ENCODE measurements at regions not wholly inside any gene's neighbourhood (a gene's known extent, or its start where the extent isn't known, plus 50 kb on each side); places are given as distances from the start of the nearest gene placed in this dataset.
"Not testable (repeated sequence)": the region's sequence is repeated elsewhere in the genome, so short reads cannot be mapped to it uniquely, and the experiment has no call there.

- Histone ChIP-seq H3K27me3 (ENCODE audit: insufficient read depth, low read length, poor library complexity) (no peaks in the 10 kb centered on the region), H3K9ac (ENCODE audit: low read depth, low read length) (no peak overlapping the region), H4K20me1 (ENCODE audit: insufficient read depth, low read length) (no peaks in the 10 kb centered on the region), H3K27ac (ENCODE audit: low read length) (no peak overlapping the region), H2AFZ (ENCODE audit: low read depth, low read length) (no peak overlapping the region), H3K4me2 (ENCODE audit: insufficient read depth, low read length) (no peak overlapping the region), H3K79me2 (ENCODE audit: insufficient read depth, low read length) (no peaks in the 10 kb centered on the region), H3K36me3 (ENCODE audit: insufficient read depth, low read length) (no peaks in the 10 kb centered on the region), H3K4me3 (ENCODE audit: low read depth in 1 of 2, low read length in 2 of 2) (no peak overlapping the region), H3K4me1 (ENCODE audit: insufficient read depth, low read length) (no peaks in the 10 kb centered on the region), H3K9me3 (ENCODE audit: insufficient read depth, low read length, severe bottlenecking) (no peaks in the 10 kb centered on the region)
- no peak for ATAC-seq (ENCODE audit: insufficient read depth, low read depth)
- DNase-seq, result no peak
- TF ChIP-seq CTCF (IDR thresholded peaks at IDR 0.05; ENCODE audit: borderline replicate concordance, extremely low read depth, low read length, poor library complexity, severe bottlenecking) (no peak), EZH2 (IDR thresholded peaks at IDR 0.05; ENCODE audit: borderline replicate concordance, low read depth, low read length, severe bottlenecking) (no peak)
Measured at GRCh38 chr1:191709215-191709614, 449.0 kb upstream of the RGS18 start.

GRCh38 chr1:191711961-191712360 is 446.3 kb upstream of the RGS18 start:
- Histone ChIP-seq H3K9ac (ENCODE audit: low read depth, low read length) (no peak overlapping the region), H3K4me2 (ENCODE audit: insufficient read depth, low read length) (no peak overlapping the region), H3K79me2 (ENCODE audit: insufficient read depth, low read length) (no peaks in the 10 kb centered on the region), H4K20me1 (ENCODE audit: insufficient read depth, low read length) (no peaks in the 10 kb centered on the region), H2AFZ (ENCODE audit: low read depth, low read length) (0 out of 2 replicates have a peak overlapping the region, but pooled peaks have one; percentile 33), H3K36me3 (ENCODE audit: insufficient read depth, low read length) (no peaks in the 10 kb centered on the region), H3K27me3 (ENCODE audit: insufficient read depth, low read length, poor library complexity) (no peaks in the 10 kb centered on the region), H3K4me1 (ENCODE audit: insufficient read depth, low read length) (peaks cover 7% of the 10 kb centered on the region; the same call in 1 of the 2 replicates), H3K9me3 (ENCODE audit: insufficient read depth, low read length, severe bottlenecking) (no peaks in the 10 kb centered on the region), H3K4me3 (ENCODE audit: low read depth in 1 of 2, low read length in 2 of 2) (no peak overlapping the region), H3K27ac (ENCODE audit: low read length) (no peak overlapping the region)
- ATAC-seq (ENCODE audit: insufficient read depth, low read depth) (no peak), DNase-seq (no peak)
- TF ChIP-seq CTCF (IDR thresholded peaks at IDR 0.05; ENCODE audit: borderline replicate concordance, extremely low read depth, low read length, poor library complexity, severe bottlenecking) (no peak), EZH2 (IDR thresholded peaks at IDR 0.05; ENCODE audit: borderline replicate concordance, low read depth, low read length, severe bottlenecking) (no peak)

- TF ChIP-seq CTCF (IDR thresholded peaks at IDR 0.05; ENCODE audit: borderline replicate concordance, extremely low read depth, low read length, poor library complexity, severe bottlenecking), result no peak
- no peak for TF ChIP-seq EZH2 (IDR thresholded peaks at IDR 0.05; ENCODE audit: borderline replicate concordance, low read depth, low read length, severe bottlenecking)
- DNase-seq, result no peak
- Histone ChIP-seq H3K27me3 (ENCODE audit: insufficient read depth, low read length, poor library complexity) (no peaks in the 10 kb centered on the region), H4K20me1 (ENCODE audit: insufficient read depth, low read length) (no peaks in the 10 kb centered on the region), H3K9me3 (ENCODE audit: insufficient read depth, low read length, severe bottlenecking) (no peaks in the 10 kb centered on the region), H3K79me2 (ENCODE audit: insufficient read depth, low read length) (no peaks in the 10 kb centered on the region), H3K4me1 (ENCODE audit: insufficient read depth, low read length) (peaks cover 7% of the 10 kb centered on the region; the same call in 1 of the 2 replicates), H3K9ac (ENCODE audit: low read depth, low read length) (no peak overlapping the region), H3K27ac (ENCODE audit: low read length) (no peak overlapping the region), H2AFZ (ENCODE audit: low read depth, low read length) (peak overlapping the region; percentile 15; the same call in 1 of the 2 replicates), H3K36me3 (ENCODE audit: insufficient read depth, low read length) (no peaks in the 10 kb centered on the region), H3K4me2 (ENCODE audit: insufficient read depth, low read length) (no peak overlapping the region), H3K4me3 (ENCODE audit: low read depth in 1 of 2, low read length in 2 of 2) (no peak overlapping the region)
- ATAC-seq (ENCODE audit: insufficient read depth, low read depth), result peak; percentile 69
Measured at GRCh38 chr1:191714845-191715244, 443.4 kb upstream of the RGS18 start.

- Histone ChIP-seq H3K4me2 (ENCODE audit: insufficient read depth, low read length) (no peak overlapping the region), H3K27ac (ENCODE audit: low read length) (no peak overlapping the region)
- TF ChIP-seq EZH2 (IDR thresholded peaks at IDR 0.05; ENCODE audit: borderline replicate concordance, low read depth, low read length, severe bottlenecking) (no peak), CTCF (IDR thresholded peaks at IDR 0.05; ENCODE audit: borderline replicate concordance, extremely low read depth, low read length, poor library complexity, severe bottlenecking) (no peak)
Measured at GRCh38 chr1:191729742-191730141, 428.5 kb upstream of the RGS18 start.

GRCh38 chr1:191731608-191732302 is 426.5 kb upstream of the RGS18 start:
- not testable (repeated sequence) for H3K36me3 ChIP-seq (ENCODE audit: insufficient read depth, low read length); H3K9ac ChIP-seq (ENCODE audit: low read depth, low read length); H3K9me3 ChIP-seq (ENCODE audit: insufficient read depth, low read length, severe bottlenecking); H3K27ac ChIP-seq (ENCODE audit: low read length); H3K4me1 ChIP-seq (ENCODE audit: insufficient read depth, low read length); DNase-seq; H3K27me3 ChIP-seq (ENCODE audit: insufficient read depth, low read length, poor library complexity); H2AFZ ChIP-seq (ENCODE audit: low read depth, low read length); H3K4me3 ChIP-seq (ENCODE audit: low read depth in 1 of 2, low read length in 2 of 2); ATAC-seq (ENCODE audit: insufficient read depth, low read depth); H4K20me1 ChIP-seq (ENCODE audit: insufficient read depth, low read length); H3K79me2 ChIP-seq (ENCODE audit: insufficient read depth, low read length); H3K4me2 ChIP-seq (ENCODE audit: insufficient read depth, low read length)

More at GRCh38 chr1:191729742-191730141, 428.5 kb upstream of the RGS18 start:
- Histone ChIP-seq H3K9me3 (ENCODE audit: insufficient read depth, low read length, severe bottlenecking) (peaks cover 4% of the 10 kb centered on the region), H3K9ac (ENCODE audit: low read depth, low read length) (no peak overlapping the region), H3K36me3 (ENCODE audit: insufficient read depth, low read length) (no peaks in the 10 kb centered on the region), H3K4me3 (ENCODE audit: low read depth in 1 of 2, low read length in 2 of 2) (no peak overlapping the region), H3K27me3 (ENCODE audit: insufficient read depth, low read length, poor library complexity) (no peaks in the 10 kb centered on the region), H3K4me1 (ENCODE audit: insufficient read depth, low read length) (no peaks in the 10 kb centered on the region), H2AFZ (ENCODE audit: low read depth, low read length) (peak overlapping the region; percentile 52; the same call in 1 of the 2 replicates), H4K20me1 (ENCODE audit: insufficient read depth, low read length) (no peaks in the 10 kb centered on the region), H3K79me2 (ENCODE audit: insufficient read depth, low read length) (no peaks in the 10 kb centered on the region)
- DNase-seq (no peak), ATAC-seq (ENCODE audit: insufficient read depth, low read depth) (no peak)
